ENCODE measurements at regions not wholly inside any gene's neighbourhood (a gene's known extent, or its start where the extent isn't known, plus 50 kb on each side); places are given as distances from the start of the nearest gene placed in this dataset.
"Not testable (repeated sequence)": the region's sequence is repeated elsewhere in the genome, so short reads cannot be mapped to it uniquely, and the experiment has no call there.

DNA sequence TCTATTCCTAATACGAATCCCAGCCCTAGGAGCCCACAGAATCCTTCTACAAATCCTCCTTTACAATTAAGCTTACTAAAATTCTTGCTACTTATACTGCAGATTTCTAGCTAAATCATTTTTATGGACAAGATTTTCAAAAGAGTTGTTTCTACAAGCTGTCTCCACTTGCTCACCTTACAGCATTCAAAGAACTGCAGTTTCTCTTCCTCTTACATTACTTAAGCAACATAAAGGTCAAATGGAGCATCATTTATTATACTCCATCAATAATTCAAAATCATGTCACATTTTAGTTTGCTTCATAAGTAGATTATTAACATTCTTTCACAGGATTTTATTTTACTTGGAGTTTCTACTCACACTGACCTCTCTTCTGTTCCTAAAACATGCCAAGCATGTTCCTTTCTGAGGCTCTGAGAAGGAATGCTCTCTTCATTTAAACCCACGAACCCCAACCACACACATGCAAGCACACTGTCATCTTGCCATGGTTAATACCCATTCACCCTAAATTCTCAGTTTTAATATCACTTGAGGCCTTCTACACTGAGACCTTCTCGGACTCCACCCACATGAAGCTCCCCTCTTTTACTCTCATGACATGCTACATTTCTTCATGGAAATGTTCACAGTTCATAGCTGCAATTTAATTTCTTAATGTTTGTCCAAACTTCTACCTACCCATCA lies 388.2 kb downstream of the TBC1D32 start:
- H3K4me1 Mint-ChIP-seq (ENCODE audit: low read depth) = no peaks in the 10 kb centered on the region
- H3K4me3 Mint-ChIP-seq = no peak overlapping the region
- TF ChIP-seq CTCF (IDR thresholded peaks at IDR 0.05) = no peak
- H3K9me3 Mint-ChIP-seq = peaks cover 15% of the 10 kb centered on the region
- H3K36me3 Mint-ChIP-seq (ENCODE audit: low read depth) = no peaks in the 10 kb centered on the region
- no peak overlapping the region for H3K27ac Mint-ChIP-seq
- no peak for DNase-seq
- H3K27me3 Mint-ChIP-seq (ENCODE audit: insufficient read depth) = no peaks in the 10 kb centered on the region

GRCh38 chr6:120938876-120939472 lies 395.3 kb downstream of the TBC1D32 start:
- Mint-ChIP-seq H3K27me3 (ENCODE audit: insufficient read depth) (no peaks in the 10 kb centered on the region), H3K9me3 (peaks cover 5% of the 10 kb centered on the region; the same call in 1 of the 2 replicates), H3K36me3 (ENCODE audit: low read depth) (no peaks in the 10 kb centered on the region), H3K4me3 (no peak overlapping the region), H3K4me1 (ENCODE audit: low read depth) (no peaks in the 10 kb centered on the region), H3K27ac (no peak overlapping the region)
- no peak for DNase-seq
- no peak for TF ChIP-seq CTCF (IDR thresholded peaks at IDR 0.05)

DNA sequence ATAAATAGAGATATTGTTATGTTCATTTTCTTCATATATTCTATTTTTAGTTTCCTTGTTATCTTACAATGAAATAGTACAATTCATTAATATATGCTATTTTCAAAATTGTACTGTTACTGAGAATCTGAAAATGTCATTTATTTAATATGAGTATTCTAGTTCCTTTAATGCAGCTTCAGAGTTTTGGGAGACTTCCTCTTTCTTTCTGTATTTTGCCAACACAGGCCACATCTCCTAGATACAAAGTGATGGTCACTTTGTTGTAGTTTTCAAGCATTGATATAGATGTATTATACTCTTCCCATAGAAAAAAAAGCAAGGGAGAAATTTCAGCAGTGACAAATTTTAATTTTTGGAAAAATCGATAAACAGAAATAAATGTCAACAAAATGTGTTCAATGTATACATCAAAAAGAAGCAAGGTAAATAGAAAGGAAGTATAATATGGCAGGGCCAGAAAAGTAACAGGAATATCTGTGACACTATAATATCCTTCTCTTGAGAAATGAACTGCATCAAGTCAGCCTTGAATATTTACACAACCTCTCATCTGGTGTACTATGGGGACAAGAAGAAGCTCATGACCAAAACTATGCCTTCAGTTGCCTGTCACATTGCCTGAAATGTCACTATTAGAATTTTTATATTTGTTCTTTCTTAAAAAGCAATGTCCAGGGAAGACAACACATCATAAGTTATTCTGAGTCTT lies 396.0 kb downstream of the TBC1D32 start:
- DNase-seq = no peak
- Mint-ChIP-seq H3K36me3 (ENCODE audit: low read depth) (no peaks in the 10 kb centered on the region), H3K27ac (no peak overlapping the region), H3K9me3 (peaks cover 9% of the 10 kb centered on the region; the same call in 1 of the 2 replicates), H3K27me3 (ENCODE audit: insufficient read depth) (no peaks in the 10 kb centered on the region), H3K4me3 (no peak overlapping the region), H3K4me1 (ENCODE audit: low read depth) (no peaks in the 10 kb centered on the region)
- no peak for TF ChIP-seq CTCF (IDR thresholded peaks at IDR 0.05)

GRCh38 chr6:120935908-120936307 lies 398.4 kb downstream of the TBC1D32 start:
- H3K36me3 Mint-ChIP-seq (ENCODE audit: low read depth) = no peaks in the 10 kb centered on the region
- H3K4me1 Mint-ChIP-seq (ENCODE audit: low read depth) = no peaks in the 10 kb centered on the region
- TF ChIP-seq CTCF (IDR thresholded peaks at IDR 0.05) = no peak
- H3K27me3 Mint-ChIP-seq (ENCODE audit: insufficient read depth) = no peaks in the 10 kb centered on the region
- H3K9me3 Mint-ChIP-seq = peaks cover 14% of the 10 kb centered on the region; the same call in 1 of the 2 replicates
- no peak overlapping the region for H3K27ac Mint-ChIP-seq
- no peak overlapping the region for H3K4me3 Mint-ChIP-seq
- DNase-seq = no peak

GRCh38 chr6:120935016-120935415 lies 399.3 kb downstream of the TBC1D32 start:
- H3K36me3 Mint-ChIP-seq (ENCODE audit: low read depth) = no peaks in the 10 kb centered on the region
- H3K27ac Mint-ChIP-seq = no peak overlapping the region
- H3K4me1 Mint-ChIP-seq (ENCODE audit: low read depth) = no peaks in the 10 kb centered on the region
- H3K9me3 Mint-ChIP-seq = peaks cover 14% of the 10 kb centered on the region; the same call in 1 of the 2 replicates
- no peak for TF ChIP-seq CTCF (IDR thresholded peaks at IDR 0.05)
- H3K4me3 Mint-ChIP-seq = no peak overlapping the region
- H3K27me3 Mint-ChIP-seq (ENCODE audit: insufficient read depth) = no peaks in the 10 kb centered on the region
- no peak for DNase-seq

- not testable (repeated sequence) for H3K4me3 Mint-ChIP-seq; H3K36me3 Mint-ChIP-seq (ENCODE audit: low read depth); H3K27me3 Mint-ChIP-seq (ENCODE audit: insufficient read depth); H3K27ac Mint-ChIP-seq; DNase-seq; H3K4me1 Mint-ChIP-seq (ENCODE audit: low read depth)
- H3K9me3 Mint-ChIP-seq = peaks cover 26% of the 10 kb centered on the region
Observed at GRCh38 chr6:120931520-120932180, 402.6 kb downstream of the TBC1D32 start.

GRCh38 chr6:120930500-120930899 lies 403.8 kb downstream of the TBC1D32 start:
- not testable (repeated sequence) for DNase-seq; H3K36me3 Mint-ChIP-seq (ENCODE audit: low read depth); H3K27me3 Mint-ChIP-seq (ENCODE audit: insufficient read depth); H3K4me1 Mint-ChIP-seq (ENCODE audit: low read depth); H3K27ac Mint-ChIP-seq; H3K4me3 Mint-ChIP-seq
- peaks cover 29% of the 10 kb centered on the region for H3K9me3 Mint-ChIP-seq

All from HFFc6 (cell line).